Progenitor cell of endocrine pancreas (in vitro differentiated cells): ENCODE measurements at regions not wholly inside any gene's neighbourhood (a gene's known extent, or its start where the extent isn't known, plus 50 kb on each side); places are given as distances from the start of the nearest gene placed in this dataset.
"Not testable (repeated sequence)": the region's sequence is repeated elsewhere in the genome, so short reads cannot be mapped to it uniquely, and the experiment has no call there.

Experiments
- DNase-seq: peaks from one replicate; pipeline ENCODE4 v3.0.0; 2021; ENCODE audit warnings: low spot score; ENCODE audit not compliant: unreplicated experiment
- H3K27ac Mint-ChIP-seq: 2 replicates; pipeline ENCODE4 v1.8.0; 2021; ENCODE audit warnings: mild to moderate bottlenecking, moderate library complexity, mixed read lengths
- H3K27me3 Mint-ChIP-seq: 2 replicates; pipeline ENCODE4 v1.8.0; 2021; ENCODE audit warnings: mixed read lengths
- H3K36me3 Mint-ChIP-seq: 2 replicates; pipeline ENCODE4 v1.8.0; 2022; ENCODE audit warnings: mixed read lengths; ENCODE audit not compliant: insufficient read depth
- H3K4me1 Mint-ChIP-seq: 2 replicates; pipeline ENCODE4 v1.8.0; 2021; ENCODE audit warnings: low read depth, mixed read lengths
- H3K4me3 Mint-ChIP-seq: 2 replicates; pipeline ENCODE4 v1.8.0; 2021; ENCODE audit warnings: low read depth, mild to moderate bottlenecking, moderate library complexity, mixed read lengths
- H3K9me3 Mint-ChIP-seq: 2 replicates; pipeline ENCODE4 v1.8.0; 2021; ENCODE audit warnings: low read depth, mixed read lengths

DNA sequence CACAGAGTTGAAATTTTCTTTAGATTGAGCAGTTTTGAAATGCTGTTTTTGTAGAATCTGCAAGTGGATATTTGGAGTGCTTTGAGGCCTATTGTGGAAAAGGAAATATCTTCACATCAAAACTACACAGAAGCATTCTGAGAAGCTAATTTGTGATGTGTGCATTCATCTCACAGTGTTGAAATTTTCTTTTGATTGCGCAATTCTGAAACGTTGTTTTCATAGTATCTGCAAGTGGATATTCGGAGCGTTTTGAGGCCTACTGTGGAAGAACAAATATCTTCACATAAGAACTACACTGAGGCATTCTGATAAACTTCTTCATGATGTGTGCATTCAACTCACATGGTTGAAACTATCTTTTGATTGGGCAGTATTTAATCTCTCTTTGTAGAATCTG, 3143.4 kb upstream of the OR11H1 start:
- not testable (repeated sequence) for H3K36me3 Mint-ChIP-seq, H3K27ac Mint-ChIP-seq, H3K4me3 Mint-ChIP-seq, H3K4me1 Mint-ChIP-seq, H3K27me3 Mint-ChIP-seq, DNase-seq
- peaks cover 50% of the 10 kb centered on the region for H3K9me3 Mint-ChIP-seq

- not testable (repeated sequence) for H3K4me1 Mint-ChIP-seq, H3K27me3 Mint-ChIP-seq, H3K4me3 Mint-ChIP-seq, H3K27ac Mint-ChIP-seq, DNase-seq, H3K36me3 Mint-ChIP-seq
- peaks cover 60% of the 10 kb centered on the region for H3K9me3 Mint-ChIP-seq
Observed at GRCh38 chr22:12388824-12389800, 3138.9 kb upstream of the OR11H1 start.

- H3K9me3 Mint-ChIP-seq, result peaks cover 48% of the 10 kb centered on the region
- H3K4me3 Mint-ChIP-seq, H3K27me3 Mint-ChIP-seq, DNase-seq, H3K27ac Mint-ChIP-seq, H3K36me3 Mint-ChIP-seq, H3K4me1 Mint-ChIP-seq: not testable (repeated sequence)
Observed at GRCh38 chr22:12397270-12397669, 3130.7 kb upstream of the OR11H1 start.

GRCh38 chr22:12401942-12402341, 3126.1 kb upstream of the OR11H1 start:
- not testable (repeated sequence) for H3K27me3 Mint-ChIP-seq, H3K36me3 Mint-ChIP-seq, H3K27ac Mint-ChIP-seq, DNase-seq, H3K4me3 Mint-ChIP-seq, H3K4me1 Mint-ChIP-seq
- H3K9me3 Mint-ChIP-seq, result peaks cover 60% of the 10 kb centered on the region

DNA sequence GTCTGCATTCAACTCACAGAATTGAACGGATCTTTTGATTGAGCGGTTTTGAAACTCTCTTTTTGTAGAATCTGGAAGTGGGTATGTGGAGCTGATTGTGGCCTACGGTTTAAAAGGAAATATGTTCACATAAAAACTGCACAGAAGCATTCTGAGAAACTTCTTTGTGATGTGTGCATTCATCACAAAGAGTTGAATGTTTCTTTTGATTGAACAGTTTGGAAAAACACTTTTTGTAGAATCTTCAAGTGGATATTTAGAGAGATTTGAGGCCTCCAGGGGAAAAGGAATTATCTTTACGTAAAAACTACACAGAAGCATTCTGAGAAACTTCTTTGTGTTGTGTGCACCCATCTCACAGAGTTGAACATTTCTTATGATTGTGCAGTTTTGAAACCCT, 3125.5 kb upstream of the OR11H1 start:
- H3K36me3 Mint-ChIP-seq, result peaks cover 11% of the 10 kb centered on the region
- not testable (repeated sequence) for H3K27me3 Mint-ChIP-seq, H3K27ac Mint-ChIP-seq, H3K4me3 Mint-ChIP-seq, DNase-seq, H3K4me1 Mint-ChIP-seq
- peaks cover 62% of the 10 kb centered on the region for H3K9me3 Mint-ChIP-seq

DNA sequence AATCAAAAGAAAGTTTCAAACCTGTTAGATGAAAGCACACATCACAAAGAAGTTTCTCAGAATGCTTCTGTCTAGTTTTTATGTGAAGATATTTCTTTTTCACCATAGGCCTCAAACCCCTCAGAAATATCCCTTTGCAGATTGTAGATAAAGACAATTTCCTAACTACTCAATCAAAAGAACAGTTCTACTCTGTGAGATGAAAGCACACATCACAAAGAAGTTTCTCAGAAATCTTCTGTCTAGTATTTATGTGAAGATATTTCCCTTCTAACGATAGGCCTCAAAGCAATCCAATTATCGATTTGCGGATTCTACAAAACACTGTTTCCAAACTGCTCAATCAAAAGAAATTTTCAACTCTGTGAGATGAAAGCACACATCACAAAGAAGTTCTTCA, 3092.1 kb upstream of the OR11H1 start:
- not testable (repeated sequence) for H3K4me1 Mint-ChIP-seq, H3K36me3 Mint-ChIP-seq, H3K4me3 Mint-ChIP-seq, H3K27me3 Mint-ChIP-seq, DNase-seq, H3K27ac Mint-ChIP-seq
- H3K9me3 Mint-ChIP-seq, result peaks cover 49% of the 10 kb centered on the region
